Natural killer cell (primary cell): ENCODE measurements at regions not wholly inside any gene's neighbourhood (a gene's known extent, or its start where the extent isn't known, plus 50 kb on each side); places are given as distances from the start of the nearest gene placed in this dataset.

Experiments used
- ATAC-seq, 3 donors: fragments of 150-1000 bp in 2 of 3; fragments of 200-7000 bp in 1 of 3; cut with Tn5 transposase; 1 replicate in 1 of 3; 2 replicates in 2 of 3; pipeline ENCODE4 v1.10.0; 2021; ENCODE audit warnings: mild to moderate bottlenecking in 2 of 3, moderate library complexity in 2 of 3
- DNase-seq, 2 donors: peaks; one replicate each; pipeline versions ENCODE4 v3.0.0 to v3.0.0-alpha.2; 2013 to 2021; ENCODE audit warnings: mixed read lengths in 1 of 2
- H3K27ac ChIP-seq: one replicate; pipeline ENCODE4 v1.5.1; 2013; ENCODE audit warnings: mild to moderate bottlenecking, low read length
- H3K27me3 ChIP-seq: one replicate; pipeline ENCODE4 v1.6.1; 2013; ENCODE audit warnings: low read length; ENCODE audit not compliant: control insufficient read depth, insufficient read depth
- H3K36me3 ChIP-seq: one replicate; pipeline ENCODE4 v1.6.1; 2013; ENCODE audit warnings: low read length; ENCODE audit not compliant: control insufficient read depth, insufficient read depth
- H3K4me1 ChIP-seq: one replicate; pipeline ENCODE4 v1.6.1; 2013; ENCODE audit warnings: low read length; ENCODE audit not compliant: control insufficient read depth, insufficient read depth
- H3K4me3 ChIP-seq: one replicate; pipeline ENCODE4 v1.5.1; 2013; ENCODE audit warnings: low read length
- H3K9me3 ChIP-seq: one replicate; pipeline ENCODE4 v1.6.1; 2013; ENCODE audit warnings: low read length; ENCODE audit not compliant: control insufficient read depth, insufficient read depth
- H3K27ac Mint-ChIP-seq, 2 donors: one replicate each; pipeline ENCODE4 v1.8.0; 2022; ENCODE audit warnings: mild to moderate bottlenecking in 2 of 2, mixed read lengths in 2 of 2, moderate library complexity in 1 of 2
- H3K27me3 Mint-ChIP-seq, 2 donors: one replicate each; pipeline ENCODE4 v1.8.0; 2022; ENCODE audit warnings: low read depth in 2 of 2, mixed read lengths in 2 of 2
- H3K36me3 Mint-ChIP-seq: one replicate; pipeline ENCODE4 v1.8.0; 2022; ENCODE audit warnings: mixed read lengths
- H3K4me1 Mint-ChIP-seq, 2 donors: one replicate each; pipeline ENCODE4 v1.8.0; 2022; ENCODE audit warnings: mixed read lengths in 2 of 2
- H3K4me3 Mint-ChIP-seq: one replicate; pipeline ENCODE4 v1.8.0; 2022; ENCODE audit warnings: mild to moderate bottlenecking, moderate library complexity, mixed read lengths
- H3K9me3 Mint-ChIP-seq, 2 donors: one replicate each; pipeline ENCODE4 v1.8.0; 2022; ENCODE audit warnings: mixed read lengths in 2 of 2
- CTCF ChIP-seq: fragments of 200-600 bp; IDR thresholded peaks from one replicate; pipeline ENCODE4 v1.8.0; 2022; ENCODE audit warnings: antibody characterized with exemption
- WGBS: methylation state at CpG from one replicate; pipeline ENCODE4 v1.1.7; 2013; ENCODE audit warnings: missing lambda C conversion rate; ENCODE audit not compliant: insufficient coverage; 5-methylcytosine and 5-hydroxymethylcytosine counted together
- intact Hi-C: fragments of 100-400 bp; cut with micrococcal nuclease; formaldehyde crosslinking; loops from one replicate; pipeline ENCODE4 v1.14.2; 2022

- H3K4me1 ChIP-seq = peaks cover 8% of the 10 kb centered on the region
- peaks cover 5 to 15% of the 10 kb centered on the region in 2 donors for H3K27me3 Mint-ChIP-seq
- peaks cover 4% of the 10 kb centered on the region for H3K9me3 ChIP-seq
- intact Hi-C loops = no loop called here
- TF ChIP-seq CTCF = no peak
- no peak overlapping the region for H3K27ac Mint-ChIP-seq
- no peak overlapping the region for H3K4me3 ChIP-seq
- no peak for DNase-seq
- H3K27me3 ChIP-seq = no peaks in the 10 kb centered on the region
- ATAC-seq = no peak
- no peaks in the 10 kb centered on the region for H3K36me3 Mint-ChIP-seq
- no peak overlapping the region for H3K27ac ChIP-seq
- 92% methylated on average over 7 of the region's 7 CpGs for WGBS
- H3K9me3 Mint-ChIP-seq = no peaks in the 10 kb centered on the region
- H3K4me1 Mint-ChIP-seq = no peaks in the 10 kb centered on the region
- H3K36me3 ChIP-seq = no peaks in the 10 kb centered on the region
- H3K4me3 Mint-ChIP-seq = no peak overlapping the region
Measured at GRCh38 chr22:27138471-27138870, 481.1 kb downstream of the MIAT start.

GRCh38 chr22:27139935-27140511 lies 482.6 kb downstream of the MIAT start:
- WGBS = 89% methylated on average over 11 of the region's 11 CpGs
- H3K27me3 ChIP-seq = no peaks in the 10 kb centered on the region
- intact Hi-C loops = loop anchor here (10.0 kb wide), 1 partner anchor 55 kb away; no protein-coding TSS in a partner anchor
- no peaks in the 10 kb centered on the region for H3K4me1 ChIP-seq
- no peak overlapping the region for H3K4me3 Mint-ChIP-seq
- ATAC-seq (no peak), DNase-seq (no peak)
- H3K9me3 Mint-ChIP-seq = no peaks in the 10 kb centered on the region
- no peaks in the 10 kb centered on the region for H3K36me3 Mint-ChIP-seq
- no peak overlapping the region for H3K4me3 ChIP-seq
- H3K4me1 Mint-ChIP-seq = no peaks in the 10 kb centered on the region
- no peaks in the 10 kb centered on the region for H3K36me3 ChIP-seq
- H3K27ac ChIP-seq = no peak overlapping the region
- H3K9me3 ChIP-seq = peaks cover 4% of the 10 kb centered on the region
- TF ChIP-seq CTCF = no peak
- H3K27me3 Mint-ChIP-seq = peaks cover 5 to 12% of the 10 kb centered on the region in 2 donors
- H3K27ac Mint-ChIP-seq = no peak overlapping the region

GRCh38 chr22:27142286-27142685 lies 484.9 kb downstream of the MIAT start:
- H3K4me3 Mint-ChIP-seq = no peak overlapping the region
- intact Hi-C loops = loop anchor here (10.0 kb wide), 1 partner anchor 57 kb away; no protein-coding TSS in a partner anchor
- Histone ChIP-seq H3K27me3 (no peaks in the 10 kb centered on the region), H3K9me3 (no peaks in the 10 kb centered on the region), H3K4me1 (no peaks in the 10 kb centered on the region), H3K4me3 (no peak overlapping the region), H3K27ac (no peak overlapping the region), H3K36me3 (no peaks in the 10 kb centered on the region)
- H3K27ac Mint-ChIP-seq = no peak overlapping the region
- DNase-seq = no peak
- H3K4me1 Mint-ChIP-seq = no peaks in the 10 kb centered on the region
- TF ChIP-seq CTCF = no peak
- H3K27me3 Mint-ChIP-seq = peaks cover 5 to 14% of the 10 kb centered on the region in 2 donors
- H3K9me3 Mint-ChIP-seq = no peaks in the 10 kb centered on the region
- ATAC-seq = no peak
- H3K36me3 Mint-ChIP-seq = no peaks in the 10 kb centered on the region
- no CpG with 5 or more reads among the region's 2 CpGs for WGBS

GRCh38 chr22:27144321-27144720 lies 486.9 kb downstream of the MIAT start:
- Histone ChIP-seq H3K4me1 (no peaks in the 10 kb centered on the region), H3K27ac (no peak overlapping the region), H3K36me3 (no peaks in the 10 kb centered on the region), H3K4me3 (no peak overlapping the region), H3K9me3 (no peaks in the 10 kb centered on the region), H3K27me3 (no peaks in the 10 kb centered on the region)
- DNase-seq = no peak
- no peaks in the 10 kb centered on the region for H3K9me3 Mint-ChIP-seq
- WGBS = 60% methylated on average over 2 of the region's 2 CpGs
- no peaks in the 10 kb centered on the region for H3K4me1 Mint-ChIP-seq
- no peak overlapping the region for H3K4me3 Mint-ChIP-seq
- intact Hi-C loops = loop anchor here (10.0 kb wide), 1 partner anchor 60 kb away; no protein-coding TSS in a partner anchor
- H3K36me3 Mint-ChIP-seq = no peaks in the 10 kb centered on the region
- no peak for ATAC-seq
- TF ChIP-seq CTCF = no peak
- peaks cover 9 to 12% of the 10 kb centered on the region in 2 donors for H3K27me3 Mint-ChIP-seq
- H3K27ac Mint-ChIP-seq = no peak overlapping the region
